Neural cell (in vitro differentiated cells): ENCODE measurements at regions not wholly inside any gene's neighbourhood (a gene's known extent, or its start where the extent isn't known, plus 50 kb on each side); places are given as distances from the start of the nearest gene placed in this dataset.

Experiments
- H2AFZ ChIP-seq: fragments of 200-600, 300-800 bp; sonication (generic), shearing (Covaris generic); 2 replicates; pipeline ENCODE4 v1.6.0; 2014; ENCODE audit warnings: low read depth, mild to moderate bottlenecking, antibody characterized with exemption, low read length, moderate library complexity
- H3F3A ChIP-seq: fragments of 200-600 bp; shearing (Covaris generic); 2 replicates; pipeline ENCODE4 v1.6.1; 2016; ENCODE audit warnings: mild to moderate bottlenecking, moderate library complexity, mixed read lengths, antibody characterized with exemption, low read length; ENCODE audit not compliant: insufficient read depth, poor library complexity, severe bottlenecking
- H3K27ac ChIP-seq: fragments of 200-600, 300-800 bp; sonication (generic), shearing (Covaris generic); 2 replicates; pipeline ENCODE4 v1.5.1; 2014; ENCODE audit warnings: mild to moderate bottlenecking, low read length, moderate library complexity
- H3K27me3 ChIP-seq: fragments of 300-800, 200-600 bp; sonication (generic), shearing (Covaris generic); 2 replicates; pipeline ENCODE4 v1.6.0; 2014; ENCODE audit warnings: mild to moderate bottlenecking, low read depth, low read length, moderate library complexity; ENCODE audit not compliant: insufficient read depth
- H3K36me3 ChIP-seq: fragments of 300-800, 200-600 bp; sonication (generic), shearing (Covaris generic); 2 replicates; pipeline ENCODE4 v1.5.1; 2014; ENCODE audit warnings: mild to moderate bottlenecking, antibody characterized with exemption, low read length, moderate library complexity; ENCODE audit not compliant: insufficient read depth
- H3K4me2 ChIP-seq: fragments of 300-800, 200-600 bp; sonication (generic), shearing (Covaris generic); 2 replicates; pipeline ENCODE4 v1.6.0; 2014; ENCODE audit warnings: mild to moderate bottlenecking, low read length
- H3K4me3 ChIP-seq: fragments of 300-800, 200-600 bp; sonication (generic), shearing (Covaris generic); 2 replicates; pipeline ENCODE4 v1.5.1; 2014; ENCODE audit warnings: mild to moderate bottlenecking, low read length, moderate library complexity
- H3K79me2 ChIP-seq: fragments of 200-600 bp; shearing (Covaris generic); replicated peaks from 2 replicates; pipeline ENCODE4 v1.6.0; 2014; ENCODE audit warnings: mild to moderate bottlenecking, low read length, moderate library complexity; ENCODE audit not compliant: insufficient read depth
- H3K9ac ChIP-seq: fragments of 300-800, 200-600 bp; sonication (generic), shearing (Covaris generic); 2 replicates; pipeline ENCODE4 v1.6.1; 2016; ENCODE audit warnings: mild to moderate bottlenecking, low read length, mixed read lengths
- H3K9me2 ChIP-seq: fragments of 200-600 bp; shearing (Covaris generic); 2 replicates; pipeline ENCODE4 v1.6.1; 2016; ENCODE audit warnings: mild to moderate bottlenecking, low read length, mixed read lengths; ENCODE audit not compliant: insufficient read depth
- H3K9me3 ChIP-seq: fragments of 200-600, 300-800 bp; sonication (generic), shearing (Covaris generic); 2 replicates; pipeline ENCODE4 v1.6.1; 2016; ENCODE audit warnings: mild to moderate bottlenecking, mixed run types, low read length, moderate library complexity, mixed read lengths
- H4K20me1 ChIP-seq: fragments of 200-600 bp; shearing (Covaris generic); 2 replicates; pipeline ENCODE4 v1.6.1; 2016; ENCODE audit warnings: mild to moderate bottlenecking, mixed run types; ENCODE audit not compliant: insufficient read depth
- CTCF ChIP-seq: fragments of 450-650 bp; IDR thresholded peaks from 2 replicates; pipeline ENCODE4 v1.5.1; 2014; ENCODE audit warnings: antibody characterized with exemption, mild to moderate bottlenecking, moderate library complexity; ENCODE audit not compliant: poor library complexity, severe bottlenecking
- EP300 ChIP-seq: fragments of 450-650 bp; conservative IDR thresholded peaks from 2 replicates; pipeline ENCODE4 v1.6.1; 2014; ENCODE audit warnings: antibody characterized with exemption, mild to moderate bottlenecking, moderate library complexity; ENCODE audit not compliant: poor library complexity, severe bottlenecking
- EZH2 ChIP-seq: fragments of 200-600, 300-800 bp; shearing (Covaris generic), sonication (generic); IDR thresholded peaks from 2 replicates; pipeline ENCODE4 v1.6.1; 2014; ENCODE audit warnings: antibody characterized with exemption, low read length, borderline replicate concordance, mild to moderate bottlenecking; ENCODE audit not compliant: insufficient read depth, poor library complexity, severe bottlenecking
- MXI1 ChIP-seq: fragments of 450-650 bp; conservative IDR thresholded peaks from 2 replicates; pipeline ENCODE4 v1.6.1; 2014; ENCODE audit warnings: antibody characterized with exemption, mild to moderate bottlenecking; ENCODE audit not compliant: poor library complexity, severe bottlenecking
- POLR2AphosphoS5 ChIP-seq: IDR thresholded peaks from 2 replicates; pipeline ENCODE4 v1.6.1; 2012
- RAD21 ChIP-seq: fragments of 450-650 bp; conservative IDR thresholded peaks from 2 replicates; pipeline ENCODE4 v1.6.1; 2014; ENCODE audit warnings: antibody characterized with exemption, mild to moderate bottlenecking, moderate library complexity
- REST ChIP-seq: IDR thresholded peaks from 2 replicates; pipeline ENCODE4 v1.6.1; 2012; ENCODE audit warnings: borderline replicate concordance
- SMC3 ChIP-seq: fragments of 450-650 bp; conservative IDR thresholded peaks from 2 replicates; pipeline ENCODE4 v1.6.1; 2014; ENCODE audit warnings: antibody characterized with exemption, mild to moderate bottlenecking, moderate library complexity; ENCODE audit not compliant: poor library complexity
- TAF1 ChIP-seq: IDR thresholded peaks from 2 replicates; pipeline ENCODE4 v1.6.1; 2012; ENCODE audit warnings: low read depth

DNA sequence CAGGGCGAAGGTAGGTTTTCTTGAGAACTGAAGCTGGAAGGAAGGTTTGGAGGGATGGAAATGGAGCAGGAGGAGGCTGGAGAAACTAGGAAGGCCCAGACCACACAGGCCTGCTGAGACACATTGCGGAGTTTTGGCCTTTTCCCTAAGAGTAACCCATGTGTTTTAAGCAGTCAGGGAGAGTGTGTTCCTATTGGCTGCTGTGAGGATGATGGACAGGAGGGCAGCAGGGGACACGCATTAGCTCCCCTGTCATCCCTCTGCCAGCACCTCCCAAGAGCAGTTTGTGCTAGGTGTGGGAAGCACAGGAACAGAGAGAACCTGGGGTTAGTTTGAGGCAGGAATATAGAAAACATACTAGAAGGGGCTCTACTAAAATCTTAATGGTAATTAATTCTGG, 842.1 kb downstream of the TBC1D22A start:
- H3K79me2 ChIP-seq = no peaks in the 10 kb centered on the region
- no peaks in the 10 kb centered on the region for H3K9me2 ChIP-seq
- H3K9me3 ChIP-seq = no peaks in the 10 kb centered on the region
- no peak for TF ChIP-seq EP300
- no peak for TF ChIP-seq RAD21
- no peak for TF ChIP-seq CTCF
- TF ChIP-seq REST = no peak
- no peak for TF ChIP-seq POLR2AphosphoS5
- no peak overlapping the region for H2AFZ ChIP-seq
- no peaks in the 10 kb centered on the region for H3F3A ChIP-seq
- no peak overlapping the region for H3K4me3 ChIP-seq
- no peaks in the 10 kb centered on the region for H3K36me3 ChIP-seq
- no peaks in the 10 kb centered on the region for H4K20me1 ChIP-seq
- H3K4me2 ChIP-seq = no peak overlapping the region
- no peak overlapping the region for H3K9ac ChIP-seq
- no peak overlapping the region for H3K27ac ChIP-seq
- no peaks in the 10 kb centered on the region for H3K27me3 ChIP-seq

- Histone ChIP-seq H3K36me3 (no peaks in the 10 kb centered on the region), H2AFZ (no peak overlapping the region), H3K9me2 (no peaks in the 10 kb centered on the region), H3K9me3 (no peaks in the 10 kb centered on the region), H3K9ac (no peak overlapping the region), H3K4me2 (no peak overlapping the region), H3F3A (no peaks in the 10 kb centered on the region), H3K79me2 (no peaks in the 10 kb centered on the region), H3K4me3 (no peak overlapping the region), H3K27ac (no peak overlapping the region), H4K20me1 (no peaks in the 10 kb centered on the region), H3K27me3 (no peaks in the 10 kb centered on the region)
- TF ChIP-seq RAD21 = no peak
- no peak for TF ChIP-seq EZH2
- TF ChIP-seq SMC3 = no peak
- TF ChIP-seq POLR2AphosphoS5 = no peak
- TF ChIP-seq MXI1 = no peak
- no peak for TF ChIP-seq TAF1
- no peak for TF ChIP-seq REST
- TF ChIP-seq CTCF = no peak
- TF ChIP-seq EP300 = no peak
Measured at GRCh38 chr22:47602732-47603131, 840.3 kb downstream of the TBC1D22A start.
